ENCODE measurements at regions not wholly inside any gene's neighbourhood (a gene's known extent, or its start where the extent isn't known, plus 50 kb on each side); places are given as distances from the start of the nearest gene placed in this dataset.

GRCh38 chr3:190747571-190747970, 114.9 kb downstream of the GMNC start:
- no peak overlapping the region for H3K27ac ChIP-seq (ENCODE audit: low read depth, low read length)
- no peaks in the 10 kb centered on the region for H3K36me3 ChIP-seq (ENCODE audit: insufficient read depth, low read length)
- WGBS, result no CpG with 5 or more reads among the region's 1 CpG
- no peak overlapping the region for H3K4me3 ChIP-seq (ENCODE audit: low read length)
- H3K9ac ChIP-seq (ENCODE audit: low read depth, low read length), result no peak overlapping the region
- no peaks in the 10 kb centered on the region for H3K27me3 ChIP-seq (ENCODE audit: insufficient read depth, low read length)
- H3K9me3 ChIP-seq (ENCODE audit: insufficient read depth, low read depth, low read length), result no peaks in the 10 kb centered on the region
- no peaks in the 10 kb centered on the region for H3K4me1 ChIP-seq (ENCODE audit: insufficient read depth, low read length)

DNA sequence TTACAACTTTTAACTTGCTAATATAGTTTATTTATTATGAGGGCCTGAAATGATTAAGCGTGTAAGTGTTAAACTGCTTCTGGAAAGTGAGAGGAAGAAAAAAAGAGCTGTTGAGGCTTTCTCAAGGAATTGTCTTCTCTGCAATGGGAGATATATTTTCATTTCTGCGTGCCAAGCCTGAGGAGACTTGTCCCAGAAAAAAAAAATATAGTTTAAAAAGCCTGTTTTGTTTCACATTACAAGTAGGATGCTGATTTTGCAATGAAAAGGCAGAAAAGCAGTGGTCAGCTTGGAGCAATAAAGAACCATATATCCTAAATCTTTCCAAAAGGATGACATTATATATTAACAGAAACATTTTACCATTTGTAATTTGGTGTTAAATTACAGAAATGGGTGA, 115.5 kb downstream of the GMNC start:
- no peaks in the 10 kb centered on the region for H3K36me3 ChIP-seq (ENCODE audit: insufficient read depth, low read length)
- 94% methylated on average over 2 of the region's 2 CpGs for WGBS
- H3K9me3 ChIP-seq (ENCODE audit: insufficient read depth, low read depth, low read length), result no peaks in the 10 kb centered on the region

GRCh38 chr3:190746531-190746930, 116.0 kb downstream of the GMNC start:
- no peak overlapping the region for H3K4me3 ChIP-seq (ENCODE audit: low read length)
- no peak overlapping the region for H3K9ac ChIP-seq (ENCODE audit: low read depth, low read length)
- 96% methylated on average over 3 of the region's 3 CpGs for WGBS
- H3K36me3 ChIP-seq (ENCODE audit: insufficient read depth, low read length), result no peaks in the 10 kb centered on the region
- H3K9me3 ChIP-seq (ENCODE audit: insufficient read depth, low read depth, low read length), result no peaks in the 10 kb centered on the region
- no peaks in the 10 kb centered on the region for H3K27me3 ChIP-seq (ENCODE audit: insufficient read depth, low read length)
- no peak overlapping the region for H3K27ac ChIP-seq (ENCODE audit: low read depth, low read length)
- no peaks in the 10 kb centered on the region for H3K4me1 ChIP-seq (ENCODE audit: insufficient read depth, low read length)

More for the DNA sequence above, 115.5 kb downstream of the GMNC start:
- Histone ChIP-seq H3K27ac (ENCODE audit: low read depth, low read length) (no peak overlapping the region), H3K4me3 (ENCODE audit: low read length) (no peak overlapping the region), H3K9ac (ENCODE audit: low read depth, low read length) (no peak overlapping the region), H3K4me1 (ENCODE audit: insufficient read depth, low read length) (no peaks in the 10 kb centered on the region), H3K27me3 (ENCODE audit: insufficient read depth, low read length) (no peaks in the 10 kb centered on the region)

- Histone ChIP-seq H3K9ac (ENCODE audit: low read depth, low read length) (no peak overlapping the region), H3K27me3 (ENCODE audit: insufficient read depth, low read length) (no peaks in the 10 kb centered on the region)
- 62% methylated on average over 1 of the region's 1 CpG for WGBS
These were observed 120.7 kb downstream of the GMNC start for GRCh38 chr3:190741788-190742187.

DNA sequence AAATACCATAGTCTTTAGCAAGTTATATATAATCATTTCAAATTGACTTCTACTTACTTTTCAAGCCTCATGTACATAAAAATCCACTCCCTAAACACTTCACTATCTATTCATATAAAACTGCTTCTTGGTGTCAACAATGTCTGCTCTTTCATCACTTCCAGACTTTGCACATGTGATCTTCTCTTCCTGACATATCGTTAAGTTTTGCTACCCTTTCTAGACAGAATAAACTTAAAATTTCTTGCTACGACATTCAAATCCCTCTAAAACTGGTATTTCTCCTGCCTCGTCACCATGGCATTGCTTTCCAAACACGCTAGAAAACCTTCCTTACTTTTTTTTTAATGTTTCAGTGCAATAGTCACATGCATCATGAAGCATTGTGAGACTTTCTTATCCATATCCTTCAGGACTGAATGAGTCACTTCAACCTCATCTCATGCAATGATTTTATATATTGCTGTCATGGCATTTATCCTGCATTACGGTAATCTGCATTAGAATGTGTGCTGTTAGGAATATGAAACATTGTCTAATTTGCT, 122.8 kb downstream of the GMNC start:
- Histone ChIP-seq H3K4me1 (ENCODE audit: insufficient read depth, low read length) (peaks cover 5% of the 10 kb centered on the region; the same call in 1 of the 2 replicates), H3K9me3 (ENCODE audit: insufficient read depth, low read depth, low read length) (no peaks in the 10 kb centered on the region), H3K36me3 (ENCODE audit: insufficient read depth, low read length) (no peaks in the 10 kb centered on the region), H3K27ac (ENCODE audit: low read depth, low read length) (no peak overlapping the region), H3K4me3 (ENCODE audit: low read length) (no peak overlapping the region), H3K27me3 (ENCODE audit: insufficient read depth, low read length) (no peaks in the 10 kb centered on the region), H3K9ac (ENCODE audit: low read depth, low read length) (no peak overlapping the region)
- WGBS, result 95% methylated on average over 5 of the region's 5 CpGs

More at GRCh38 chr3:190741788-190742187, 120.7 kb downstream of the GMNC start:
- Histone ChIP-seq H3K36me3 (ENCODE audit: insufficient read depth, low read length) (no peaks in the 10 kb centered on the region), H3K27ac (ENCODE audit: low read depth, low read length) (peak overlapping the region; percentile 53; the same call in 1 of the 2 replicates), H3K4me3 (ENCODE audit: low read length) (no peak overlapping the region), H3K9me3 (ENCODE audit: insufficient read depth, low read depth, low read length) (no peaks in the 10 kb centered on the region), H3K4me1 (ENCODE audit: insufficient read depth, low read length) (peaks cover 5% of the 10 kb centered on the region; the same call in 1 of the 2 replicates)

DNA sequence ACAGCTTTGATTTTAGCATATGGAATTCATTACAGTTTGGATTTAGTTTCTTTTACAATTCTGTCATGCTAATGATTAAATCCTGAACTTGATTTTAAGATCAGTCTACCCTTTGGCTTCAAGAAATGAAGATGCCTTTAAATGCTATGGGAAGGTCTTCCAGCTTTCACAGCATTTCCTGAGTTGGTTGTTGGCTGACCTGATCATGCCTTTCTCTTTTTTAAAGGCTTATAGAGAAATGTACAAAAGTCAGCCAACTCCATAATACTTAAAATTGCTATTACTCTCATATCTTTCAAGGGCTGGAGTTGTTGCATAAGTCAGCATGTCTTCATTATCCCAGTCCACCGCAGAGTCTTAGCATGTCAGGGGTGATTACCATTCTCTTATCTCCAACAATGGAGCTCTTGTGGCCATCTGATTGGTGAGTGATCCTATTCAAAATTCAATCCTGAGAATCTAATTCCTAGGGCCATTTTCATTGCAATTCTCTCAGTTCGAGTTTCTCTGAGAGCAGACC, 123.8 kb downstream of the GMNC start:
- 93% methylated on average over 2 of the region's 2 CpGs for WGBS
- Histone ChIP-seq H3K27ac (ENCODE audit: low read depth, low read length) (no peak overlapping the region), H3K9ac (ENCODE audit: low read depth, low read length) (no peak overlapping the region)

GRCh38 chr3:190737446-190737845, 125.0 kb downstream of the GMNC start:
- 94% methylated on average over 4 of the region's 4 CpGs for WGBS
- no peak overlapping the region for H3K4me3 ChIP-seq (ENCODE audit: low read length)
- H3K9ac ChIP-seq (ENCODE audit: low read depth, low read length), result no peak overlapping the region
- H3K36me3 ChIP-seq (ENCODE audit: insufficient read depth, low read length), result no peaks in the 10 kb centered on the region
- no peak overlapping the region for H3K27ac ChIP-seq (ENCODE audit: low read depth, low read length)
- no peaks in the 10 kb centered on the region for H3K9me3 ChIP-seq (ENCODE audit: insufficient read depth, low read depth, low read length)
- no peaks in the 10 kb centered on the region for H3K27me3 ChIP-seq (ENCODE audit: insufficient read depth, low read length)
- H3K4me1 ChIP-seq (ENCODE audit: insufficient read depth, low read length), result peaks cover 6% of the 10 kb centered on the region; the same call in 1 of the 2 replicates

More for the DNA sequence above, 123.8 kb downstream of the GMNC start:
- no peak overlapping the region for H3K4me3 ChIP-seq (ENCODE audit: low read length)
- H3K4me1 ChIP-seq (ENCODE audit: insufficient read depth, low read length), result peaks cover 6% of the 10 kb centered on the region; the same call in 1 of the 2 replicates
- H3K27me3 ChIP-seq (ENCODE audit: insufficient read depth, low read length), result no peaks in the 10 kb centered on the region
- no peaks in the 10 kb centered on the region for H3K9me3 ChIP-seq (ENCODE audit: insufficient read depth, low read depth, low read length)
- no peaks in the 10 kb centered on the region for H3K36me3 ChIP-seq (ENCODE audit: insufficient read depth, low read length)

GRCh38 chr3:190734490-190734889, 128.0 kb downstream of the GMNC start:
- WGBS, result 100% methylated on average over 1 of the region's 2 CpGs
- Histone ChIP-seq H3K4me1 (ENCODE audit: insufficient read depth, low read length) (0 out of 2 replicates have a peak, but pooled peaks cover 2% of the 10 kb centered on the region), H3K9ac (ENCODE audit: low read depth, low read length) (no peak overlapping the region), H3K4me3 (ENCODE audit: low read length) (no peak overlapping the region), H3K9me3 (ENCODE audit: insufficient read depth, low read depth, low read length) (no peaks in the 10 kb centered on the region), H3K36me3 (ENCODE audit: insufficient read depth, low read length) (no peaks in the 10 kb centered on the region), H3K27me3 (ENCODE audit: insufficient read depth, low read length) (no peaks in the 10 kb centered on the region), H3K27ac (ENCODE audit: low read depth, low read length) (no peak overlapping the region)

DNA sequence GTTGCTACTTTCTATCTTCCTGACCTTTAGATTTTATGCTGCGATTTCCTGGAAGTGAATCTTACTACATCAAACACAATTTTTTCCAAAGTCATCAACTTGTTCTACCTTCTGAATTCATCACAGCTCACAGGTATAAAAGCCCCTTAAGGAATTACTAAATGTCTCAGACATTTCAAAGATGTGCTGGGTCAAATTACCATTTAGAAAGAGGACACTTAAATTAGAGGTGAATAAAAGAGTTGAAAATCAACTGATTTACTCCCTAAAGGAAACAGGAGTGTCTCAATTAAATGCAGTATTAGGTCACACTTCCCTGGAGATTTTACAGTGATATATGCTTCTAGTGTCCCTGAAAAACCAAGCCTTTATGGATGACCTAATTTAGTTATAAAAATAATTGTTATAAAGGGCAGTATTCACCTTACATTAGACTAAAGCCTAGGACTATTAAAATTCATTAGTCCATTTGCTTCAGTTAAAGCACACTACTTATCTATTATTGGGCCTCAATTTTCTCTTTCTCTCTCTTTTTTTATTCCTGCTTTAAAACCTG, 128.8 kb downstream of the GMNC start:
- Histone ChIP-seq H3K27ac (ENCODE audit: low read depth, low read length) (no peak overlapping the region), H3K9ac (ENCODE audit: low read depth, low read length) (no peak overlapping the region), H3K36me3 (ENCODE audit: insufficient read depth, low read length) (no peaks in the 10 kb centered on the region), H3K4me1 (ENCODE audit: insufficient read depth, low read length) (0 out of 2 replicates have a peak, but pooled peaks cover 2% of the 10 kb centered on the region), H3K4me3 (ENCODE audit: low read length) (no peak overlapping the region), H3K27me3 (ENCODE audit: insufficient read depth, low read length) (no peaks in the 10 kb centered on the region), H3K9me3 (ENCODE audit: insufficient read depth, low read depth, low read length) (no peaks in the 10 kb centered on the region)
- WGBS, result 100% methylated on average over 1 of the region's 1 CpG

DNA sequence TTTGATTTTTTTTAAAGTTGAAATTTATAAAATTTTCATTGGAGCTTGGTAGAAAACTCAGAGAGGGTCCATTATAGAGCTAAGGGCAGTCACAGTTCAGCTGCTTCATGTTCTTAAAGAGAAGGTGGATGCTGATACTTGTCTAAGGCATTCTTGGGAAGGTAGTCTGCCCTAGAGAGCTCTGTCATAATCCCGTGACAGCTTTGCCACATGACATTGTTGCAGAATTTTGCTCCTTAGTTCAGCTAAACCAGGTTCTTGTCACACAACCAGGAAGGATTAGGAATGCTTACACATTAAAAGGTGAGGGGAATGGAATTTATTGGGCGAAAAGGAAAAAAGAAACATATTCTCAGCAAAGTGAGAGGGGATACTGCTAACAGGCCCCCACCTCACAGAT, 130.9 kb downstream of the GMNC start:
- H3K9me3 ChIP-seq (ENCODE audit: insufficient read depth, low read depth, low read length), result no peaks in the 10 kb centered on the region
- 83% methylated on average over 2 of the region's 2 CpGs for WGBS
- H3K27me3 ChIP-seq (ENCODE audit: insufficient read depth, low read length), result no peaks in the 10 kb centered on the region
- H3K27ac ChIP-seq (ENCODE audit: low read depth, low read length), result no peak overlapping the region
- no peak overlapping the region for H3K4me3 ChIP-seq (ENCODE audit: low read length)
- no peaks in the 10 kb centered on the region for H3K36me3 ChIP-seq (ENCODE audit: insufficient read depth, low read length)
- H3K9ac ChIP-seq (ENCODE audit: low read depth, low read length), result no peak overlapping the region
- H3K4me1 ChIP-seq (ENCODE audit: insufficient read depth, low read length), result 0 out of 2 replicates have a peak, but pooled peaks cover 2% of the 10 kb centered on the region

DNA sequence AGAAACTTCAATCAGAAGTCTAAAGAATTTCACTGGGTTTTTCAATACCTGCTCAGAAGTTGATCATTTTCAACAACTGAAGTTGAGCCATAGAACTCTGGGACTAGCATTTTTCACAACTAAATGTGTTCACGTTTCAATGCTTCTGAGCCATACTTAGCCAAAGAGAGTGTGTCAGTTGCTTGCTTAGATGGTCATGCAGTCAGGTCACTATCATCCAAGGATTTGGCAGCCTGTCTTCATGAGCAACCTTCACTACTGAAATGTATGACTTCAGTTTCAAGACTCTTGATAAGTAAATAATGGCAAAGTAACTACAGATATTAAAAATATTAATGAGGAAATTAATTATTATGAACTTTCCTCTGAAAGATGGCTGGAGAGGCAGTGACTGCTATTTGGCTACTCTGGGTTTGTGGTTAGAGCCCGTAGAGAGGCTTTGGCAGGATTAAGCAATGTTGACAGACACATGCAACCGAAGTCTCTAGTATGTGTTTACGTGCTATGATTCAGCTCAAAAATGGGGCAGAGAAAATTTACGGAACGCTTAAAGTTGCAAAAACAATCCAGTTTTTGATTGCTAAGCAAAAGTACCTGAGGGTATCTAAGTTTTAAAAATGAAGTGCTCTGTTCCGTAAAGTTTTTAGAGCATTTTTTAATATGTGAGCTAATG, 133.8 kb downstream of the GMNC start:
- no peaks in the 10 kb centered on the region for H3K27me3 ChIP-seq (ENCODE audit: insufficient read depth, low read length)
- no peak overlapping the region for H3K4me3 ChIP-seq (ENCODE audit: low read length)
- no peak overlapping the region for H3K27ac ChIP-seq (ENCODE audit: low read depth, low read length)
- H3K4me1 ChIP-seq (ENCODE audit: insufficient read depth, low read length), result 0 out of 2 replicates have a peak, but pooled peaks cover under 1% of the 10 kb centered on the region
- no peaks in the 10 kb centered on the region for H3K9me3 ChIP-seq (ENCODE audit: insufficient read depth, low read depth, low read length)
- 91% methylated on average over 7 of the region's 7 CpGs for WGBS
- no peak overlapping the region for H3K9ac ChIP-seq (ENCODE audit: low read depth, low read length)
- no peaks in the 10 kb centered on the region for H3K36me3 ChIP-seq (ENCODE audit: insufficient read depth, low read length)

Data from HUES64 (cell line).